Esophagus muscularis mucosa (tissue), 4 donors: ENCODE measurements at regions not wholly inside any gene's neighbourhood (a gene's known extent, or its start where the extent isn't known, plus 50 kb on each side); places are given as distances from the start of the nearest gene placed in this dataset.

ENCODE experiments used
- DNase-seq: peaks from one replicate; pipeline ENCODE4 v3.0.0-alpha.2; 2017; ENCODE audit errors: extremely low spot score
- H3K27ac ChIP-seq, 4 donors: fragments of 200-600 bp; sonication (generic); replicated peaks in 1 of 4; 1 replicate in 3 of 4; 2 replicates in 1 of 4; pipeline ENCODE4 v1.5.1; 2016 to 2019; ENCODE audit warnings: mild to moderate bottlenecking in 1 of 4
- H3K27me3 ChIP-seq, 4 donors: fragments of 200-600 bp; sonication (generic); one replicate each; pipeline versions ENCODE4 v1.5.1 to v1.6.0; 2016 to 2019
- H3K36me3 ChIP-seq, 4 donors: fragments of 200-600 bp; sonication (generic); one replicate each; pipeline ENCODE4 v1.5.1; 2016 to 2019
- H3K4me1 ChIP-seq, 4 donors: fragments of 200-600 bp; sonication (generic); one replicate each; pipeline ENCODE4 v1.5.1; 2016 to 2019
- H3K4me3 ChIP-seq, 4 donors: fragments of 200-600 bp; sonication (generic); 1 replicate in 2 of 4; 2 replicates in 2 of 4; pipeline ENCODE4 v1.5.1; 2016 to 2019; ENCODE audit warnings: mild to moderate bottlenecking in 4 of 4, moderate library complexity in 1 of 4
- H3K9me3 ChIP-seq, 4 donors: fragments of 200-600 bp; sonication (generic); 1 replicate in 3 of 4; 2 replicates in 1 of 4; pipeline ENCODE4 v1.5.1; 2016 to 2019
- EP300 ChIP-seq: sonication (generic); formaldehyde crosslinking; IDR thresholded peaks from one replicate; pipeline ENCODE4 v1.6.1; 2017; ENCODE audit warnings: antibody characterized with exemption
- POLR2A ChIP-seq: fragments of 450-650 bp; IDR thresholded peaks from one replicate; pipeline ENCODE4 v1.6.1; 2017; ENCODE audit warnings: antibody characterized with exemption, moderate library complexity, mild to moderate bottlenecking, low read depth
- POLR2AphosphoS5 ChIP-seq, 2 donors: sonication (generic); formaldehyde crosslinking; IDR thresholded peaks; one replicate each; pipeline ENCODE4 v1.6.1; 2017; ENCODE audit warnings: antibody characterized with exemption in 2 of 2
- WGBS: methylation state at CpG from one replicate; pipeline ENCODE4 v1.1.5; 2018; 5-methylcytosine and 5-hydroxymethylcytosine counted together
- intact Hi-C: fragments of 100-400 bp; cut with DNase I; formaldehyde crosslinking; loops from one replicate; pipeline ENCODE4 v1.15.1; 2023
- TF ChIP-seq, protein P1 (sequence below), 3 experiments: fragments of 200-600 bp in 2 of 3; fragments of 450-650 bp in 1 of 3; sonication (generic) in 2 of 3; IDR thresholded peaks; one replicate each; pipeline ENCODE4 v1.5.1; 2017 to 2019; ENCODE audit warnings: antibody characterized with exemption in 3 of 3, mild to moderate bottlenecking in 2 of 3, moderate library complexity in 1 of 3

- no peak overlapping the region for H3K27ac ChIP-seq
- no peaks in the 10 kb centered on the region for H3K36me3 ChIP-seq
- DNase-seq = no peak
- 92% methylated on average over 1 of the region's 1 CpG for WGBS
- no peaks in the 10 kb centered on the region for H3K27me3 ChIP-seq
- intact Hi-C loops = no loop called here
- H3K4me3 ChIP-seq = no peak overlapping the region
- H3K4me1 ChIP-seq = no peaks in the 10 kb centered on the region
- H3K9me3 ChIP-seq = peaks cover 0 to 20% (median 9%) of the 10 kb centered on the region in 4 donors
- TF ChIP-seq POLR2AphosphoS5 (IDR thresholded peaks at IDR 0.05) (no peak), POLR2A (no peak), EP300 (no peak)
- TF ChIP-seq, protein P1, sequence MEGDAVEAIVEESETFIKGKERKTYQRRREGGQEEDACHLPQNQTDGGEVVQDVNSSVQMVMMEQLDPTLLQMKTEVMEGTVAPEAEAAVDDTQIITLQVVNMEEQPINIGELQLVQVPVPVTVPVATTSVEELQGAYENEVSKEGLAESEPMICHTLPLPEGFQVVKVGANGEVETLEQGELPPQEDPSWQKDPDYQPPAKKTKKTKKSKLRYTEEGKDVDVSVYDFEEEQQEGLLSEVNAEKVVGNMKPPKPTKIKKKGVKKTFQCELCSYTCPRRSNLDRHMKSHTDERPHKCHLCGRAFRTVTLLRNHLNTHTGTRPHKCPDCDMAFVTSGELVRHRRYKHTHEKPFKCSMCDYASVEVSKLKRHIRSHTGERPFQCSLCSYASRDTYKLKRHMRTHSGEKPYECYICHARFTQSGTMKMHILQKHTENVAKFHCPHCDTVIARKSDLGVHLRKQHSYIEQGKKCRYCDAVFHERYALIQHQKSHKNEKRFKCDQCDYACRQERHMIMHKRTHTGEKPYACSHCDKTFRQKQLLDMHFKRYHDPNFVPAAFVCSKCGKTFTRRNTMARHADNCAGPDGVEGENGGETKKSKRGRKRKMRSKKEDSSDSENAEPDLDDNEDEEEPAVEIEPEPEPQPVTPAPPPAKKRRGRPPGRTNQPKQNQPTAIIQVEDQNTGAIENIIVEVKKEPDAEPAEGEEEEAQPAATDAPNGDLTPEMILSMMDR (IDR thresholded peaks at IDR 0.05) = no peak
Observed at GRCh38 chr4:62302710-62303109, 1102.6 kb downstream of the ADGRL3 start.

- 92% methylated on average over 1 of the region's 3 CpGs for WGBS
- TF ChIP-seq, protein P1 (IDR thresholded peaks at IDR 0.05) = no peak
- no peak for TF ChIP-seq EP300
- TF ChIP-seq POLR2A = no peak
- no peak for TF ChIP-seq POLR2AphosphoS5 (IDR thresholded peaks at IDR 0.05)
- intact Hi-C loops = no loop called here
- Histone ChIP-seq H3K4me3 (no peak overlapping the region), H3K36me3 (no peaks in the 10 kb centered on the region), H3K9me3 (peaks cover 0 to 14% (median 2%) of the 10 kb centered on the region in 4 donors), H3K4me1 (no peaks in the 10 kb centered on the region), H3K27ac (no peak overlapping the region), H3K27me3 (no peaks in the 10 kb centered on the region)
- DNase-seq = no peak
Observed at GRCh38 chr4:62301500-62301899, 1101.4 kb downstream of the ADGRL3 start.

DNA sequence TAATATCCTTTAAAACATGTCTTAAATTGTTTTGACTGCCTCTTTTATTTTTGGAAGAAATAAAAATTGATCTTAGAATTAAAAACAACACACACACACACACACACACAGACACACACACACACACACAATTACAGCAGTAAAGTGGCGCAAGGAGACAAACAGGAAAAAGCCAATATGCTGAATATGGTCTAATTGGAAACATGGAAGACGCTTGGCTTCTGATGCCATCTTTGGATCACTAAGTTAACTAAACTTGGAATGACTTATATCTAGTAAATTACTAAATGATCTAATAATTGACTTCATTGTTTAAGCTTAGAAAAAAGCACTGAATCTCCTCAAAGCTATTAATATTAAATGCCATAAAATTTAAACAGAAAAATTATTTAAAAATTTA is 1093.4 kb downstream of the ADGRL3 start:
- H3K4me1 ChIP-seq = no peaks in the 10 kb centered on the region
- 100% methylated on average over 2 of the region's 2 CpGs for WGBS
- no peaks in the 10 kb centered on the region for H3K9me3 ChIP-seq
- no peak for DNase-seq
- intact Hi-C loops = no loop called here
- no peak for TF ChIP-seq POLR2AphosphoS5 (IDR thresholded peaks at IDR 0.05)
- TF ChIP-seq EP300 = no peak
- TF ChIP-seq POLR2A = no peak
- TF ChIP-seq, protein P1 (IDR thresholded peaks at IDR 0.05) = no peak
- no peaks in the 10 kb centered on the region for H3K36me3 ChIP-seq
- no peaks in the 10 kb centered on the region for H3K27me3 ChIP-seq
- no peak overlapping the region for H3K27ac ChIP-seq
- H3K4me3 ChIP-seq = no peak overlapping the region

DNA sequence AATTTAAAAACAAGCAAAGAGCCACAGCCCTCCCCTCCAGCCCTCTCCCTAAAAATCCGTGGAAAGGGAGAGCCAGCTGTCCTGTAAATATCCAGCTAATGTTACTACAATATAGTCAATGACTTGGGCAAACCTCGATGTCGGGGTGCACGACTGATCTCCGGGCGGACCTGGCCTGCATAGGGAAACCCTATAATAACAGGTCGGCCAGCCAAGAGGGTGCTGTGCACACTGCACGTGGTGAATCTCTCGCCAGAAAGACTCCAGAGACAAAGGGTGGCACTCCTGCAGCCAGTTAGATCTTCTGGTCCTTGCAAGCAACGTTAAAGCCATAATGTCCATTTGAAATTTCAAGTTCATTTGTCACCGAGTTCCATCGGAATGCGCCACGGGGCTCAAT is 1092.8 kb downstream of the ADGRL3 start:
- H3K36me3 ChIP-seq = no peaks in the 10 kb centered on the region
- no peak overlapping the region for H3K4me3 ChIP-seq
- intact Hi-C loops = no loop called here
- TF ChIP-seq, protein P1 (IDR thresholded peaks at IDR 0.05) = no peak
- H3K27ac ChIP-seq = no peak overlapping the region
- no peaks in the 10 kb centered on the region for H3K9me3 ChIP-seq
- no peaks in the 10 kb centered on the region for H3K27me3 ChIP-seq
- DNase-seq = no peak
- no peaks in the 10 kb centered on the region for H3K4me1 ChIP-seq
- WGBS = 90% methylated on average over 14 of the region's 14 CpGs

DNA sequence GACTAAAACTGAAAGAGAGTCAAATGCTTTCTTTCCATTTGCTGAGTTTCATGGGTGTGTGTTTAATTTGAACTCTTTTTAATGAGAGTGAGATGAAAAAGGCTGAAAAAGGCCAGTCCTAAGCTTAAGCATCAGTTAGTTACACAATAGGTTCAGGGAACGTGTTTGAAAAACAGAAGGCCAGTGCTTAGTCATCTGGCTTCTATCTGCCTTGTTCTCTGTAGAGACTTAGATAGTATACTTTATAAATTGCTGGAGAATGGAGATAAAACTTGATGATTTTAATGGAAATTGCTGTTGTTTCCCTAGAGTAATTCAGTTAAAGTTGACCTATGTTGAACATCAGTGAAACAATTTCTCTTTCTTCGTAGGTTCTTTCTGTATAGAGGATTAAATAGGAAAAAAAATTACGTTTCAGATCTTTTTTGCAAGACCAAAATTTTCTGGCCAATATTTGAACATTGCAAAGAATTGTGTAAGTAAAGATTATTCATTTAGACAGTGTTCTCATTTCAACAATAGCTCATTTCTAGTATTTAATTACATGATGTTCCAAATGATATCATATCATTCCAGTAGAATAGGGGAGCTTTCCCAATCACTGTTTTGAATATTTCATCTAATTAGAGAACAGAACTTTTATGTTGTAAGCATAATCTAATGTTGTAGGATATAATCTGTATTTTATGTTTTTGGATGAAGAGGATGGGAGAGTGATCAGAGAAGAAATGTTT is 1088.8 kb downstream of the ADGRL3 start:
- intact Hi-C loops = no loop called here

More for the DNA sequence above, 1088.8 kb downstream of the ADGRL3 start:
- Histone ChIP-seq H3K27me3 (no peaks in the 10 kb centered on the region), H3K4me1 (no peaks in the 10 kb centered on the region), H3K27ac (no peak overlapping the region), H3K36me3 (no peaks in the 10 kb centered on the region), H3K4me3 (no peak overlapping the region), H3K9me3 (no peaks in the 10 kb centered on the region)
- TF ChIP-seq EP300 = no peak
- TF ChIP-seq POLR2A = no peak
- TF ChIP-seq POLR2AphosphoS5 (IDR thresholded peaks at IDR 0.05) = no peak
- TF ChIP-seq, protein P1 (IDR thresholded peaks at IDR 0.05) = no peak
- WGBS = 58% methylated on average over 3 of the region's 3 CpGs
- no peak for DNase-seq
